ENCODE measurements at regions not wholly inside any gene's neighbourhood (a gene's known extent, or its start where the extent isn't known, plus 50 kb on each side); places are given as distances from the start of the nearest gene placed in this dataset.

DNA sequence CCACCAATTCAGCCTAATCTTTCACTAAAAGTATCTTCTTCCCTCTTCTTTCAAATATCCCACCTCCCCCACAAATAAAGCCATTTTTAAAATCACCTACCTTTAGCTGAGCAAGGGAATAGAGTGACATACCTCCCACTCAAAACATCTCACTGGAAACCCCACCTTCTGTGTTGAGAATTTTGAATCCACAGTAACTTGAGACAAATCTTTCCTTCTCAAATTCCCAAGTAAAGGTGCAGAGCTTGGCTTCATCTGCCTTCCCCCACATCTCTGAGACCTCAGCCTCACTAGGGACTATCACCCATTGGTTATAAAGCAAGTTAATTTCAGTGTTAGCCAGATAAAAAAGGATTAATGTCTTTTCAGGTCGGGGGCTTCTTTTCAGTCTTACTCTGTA is 180.4 kb downstream of the INO80D start:
- no peak for DNase-seq (ENCODE audit: low spot score in 2 of 2)
- WGBS, 2 donors = 79 to 81% methylated on average over 1 of the region's 1 CpG
- intact Hi-C loops (cut with DNase I; ENCODE audit: low total_unique reads) = no loop called here
- TF ChIP-seq, protein P1, sequence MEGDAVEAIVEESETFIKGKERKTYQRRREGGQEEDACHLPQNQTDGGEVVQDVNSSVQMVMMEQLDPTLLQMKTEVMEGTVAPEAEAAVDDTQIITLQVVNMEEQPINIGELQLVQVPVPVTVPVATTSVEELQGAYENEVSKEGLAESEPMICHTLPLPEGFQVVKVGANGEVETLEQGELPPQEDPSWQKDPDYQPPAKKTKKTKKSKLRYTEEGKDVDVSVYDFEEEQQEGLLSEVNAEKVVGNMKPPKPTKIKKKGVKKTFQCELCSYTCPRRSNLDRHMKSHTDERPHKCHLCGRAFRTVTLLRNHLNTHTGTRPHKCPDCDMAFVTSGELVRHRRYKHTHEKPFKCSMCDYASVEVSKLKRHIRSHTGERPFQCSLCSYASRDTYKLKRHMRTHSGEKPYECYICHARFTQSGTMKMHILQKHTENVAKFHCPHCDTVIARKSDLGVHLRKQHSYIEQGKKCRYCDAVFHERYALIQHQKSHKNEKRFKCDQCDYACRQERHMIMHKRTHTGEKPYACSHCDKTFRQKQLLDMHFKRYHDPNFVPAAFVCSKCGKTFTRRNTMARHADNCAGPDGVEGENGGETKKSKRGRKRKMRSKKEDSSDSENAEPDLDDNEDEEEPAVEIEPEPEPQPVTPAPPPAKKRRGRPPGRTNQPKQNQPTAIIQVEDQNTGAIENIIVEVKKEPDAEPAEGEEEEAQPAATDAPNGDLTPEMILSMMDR (IDR thresholded peaks at IDR 0.05) = no peak
- TF ChIP-seq POLR2A (IDR thresholded peaks at IDR 0.05) = no peak
- no peak overlapping the region for H3K4me3 ChIP-seq (ENCODE audit: low read depth, poor library complexity, severe bottlenecking)

DNA sequence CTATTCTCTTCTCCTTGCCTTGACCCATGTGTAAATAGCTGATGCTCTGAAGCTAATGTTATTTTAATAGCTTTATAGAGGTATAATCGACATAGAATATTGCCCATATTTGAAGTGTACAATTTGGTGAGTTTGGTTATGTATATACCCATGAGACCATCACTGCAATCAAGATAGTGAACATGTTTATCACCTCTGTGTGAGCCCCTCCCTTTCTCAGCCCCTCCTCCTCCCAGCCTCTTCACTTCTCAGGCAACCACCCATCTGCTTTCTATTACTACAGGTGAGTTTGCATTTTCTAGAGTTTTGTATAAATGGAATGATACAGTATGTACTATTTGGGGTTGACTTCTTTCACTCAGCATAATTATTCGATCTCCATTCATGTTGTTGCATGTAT is 181.1 kb downstream of the INO80D start:
- intact Hi-C loops (cut with DNase I; ENCODE audit: low total_unique reads) = no loop called here
- TF ChIP-seq POLR2A (IDR thresholded peaks at IDR 0.05) = no peak
- TF ChIP-seq, protein P1 (IDR thresholded peaks at IDR 0.05) = no peak
- WGBS, 2 donors = 86 to 88% methylated on average over 2 of the region's 2 CpGs
- H3K4me3 ChIP-seq (ENCODE audit: low read depth, poor library complexity, severe bottlenecking) = no peak overlapping the region
- DNase-seq (ENCODE audit: low spot score in 2 of 2) = no peak

DNA sequence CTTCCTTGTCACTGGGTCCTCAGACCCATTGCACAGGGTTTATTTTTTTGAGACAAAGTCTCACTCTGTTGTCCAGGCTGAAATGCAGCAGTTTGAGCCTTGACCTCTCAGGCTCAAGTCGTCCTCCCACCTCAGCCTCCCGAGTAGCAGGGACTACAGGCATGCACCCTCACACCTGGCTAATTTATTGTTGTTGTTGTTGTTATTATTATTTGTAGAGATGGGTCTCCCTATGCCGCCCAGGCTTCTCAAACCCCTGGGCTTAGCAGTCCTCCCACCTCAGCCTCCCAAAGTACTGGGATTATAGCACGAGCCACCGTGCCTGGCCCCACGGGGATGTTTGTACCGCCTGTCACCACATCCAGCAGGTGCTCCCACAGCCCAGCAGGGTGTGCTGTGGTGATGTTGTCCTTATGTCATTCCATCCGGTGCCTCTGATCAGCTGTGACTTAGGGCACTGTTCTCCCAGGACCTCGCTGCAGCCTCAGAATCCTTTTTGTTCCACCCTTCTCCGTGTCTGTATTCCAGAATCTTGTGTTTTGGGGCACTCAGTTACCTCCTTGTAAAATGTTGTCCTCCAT is 182.3 kb downstream of the INO80D start:
- WGBS, 2 donors = 73 to 77% methylated on average over 10 of the region's 10 CpGs
- H3K4me3 ChIP-seq (ENCODE audit: low read depth, poor library complexity, severe bottlenecking) = no peak overlapping the region
- peak in 1 of 2 donors; percentile 70 for DNase-seq (ENCODE audit: low spot score in 2 of 2)
- intact Hi-C loops (cut with DNase I; ENCODE audit: low total_unique reads) = no loop called here
- TF ChIP-seq, protein P1 (IDR thresholded peaks at IDR 0.05) = no peak
- TF ChIP-seq POLR2A (IDR thresholded peaks at IDR 0.05) = no peak

DNA sequence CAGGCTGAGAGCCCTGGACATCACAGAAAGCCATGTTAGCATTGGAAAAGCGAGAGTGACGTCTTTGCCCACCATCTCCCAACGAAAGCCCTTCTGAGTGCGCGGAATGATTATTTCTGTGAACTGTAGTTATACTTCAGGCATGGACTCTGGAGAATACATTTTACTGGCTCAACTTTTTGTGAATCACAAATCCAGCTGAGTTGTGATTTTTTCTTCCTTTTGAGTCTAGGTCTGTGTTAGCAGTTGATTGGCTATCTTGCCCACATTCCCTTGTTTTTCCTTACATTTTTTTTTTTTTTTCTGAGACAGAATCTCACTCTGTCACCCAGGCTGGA is 183.1 kb downstream of the INO80D start:
- TF ChIP-seq POLR2A (IDR thresholded peaks at IDR 0.05) = no peak
- TF ChIP-seq, protein P1 (IDR thresholded peaks at IDR 0.05) = no peak
- 60 to 68% methylated on average over 5 of the region's 5 CpGs for WGBS, 2 donors
- intact Hi-C loops (cut with DNase I; ENCODE audit: low total_unique reads) = no loop called here
- DNase-seq (ENCODE audit: low spot score in 2 of 2) = peak in 1 of 2 donors; percentile 50
- no peak overlapping the region for H3K4me3 ChIP-seq (ENCODE audit: low read depth, poor library complexity, severe bottlenecking)

DNA sequence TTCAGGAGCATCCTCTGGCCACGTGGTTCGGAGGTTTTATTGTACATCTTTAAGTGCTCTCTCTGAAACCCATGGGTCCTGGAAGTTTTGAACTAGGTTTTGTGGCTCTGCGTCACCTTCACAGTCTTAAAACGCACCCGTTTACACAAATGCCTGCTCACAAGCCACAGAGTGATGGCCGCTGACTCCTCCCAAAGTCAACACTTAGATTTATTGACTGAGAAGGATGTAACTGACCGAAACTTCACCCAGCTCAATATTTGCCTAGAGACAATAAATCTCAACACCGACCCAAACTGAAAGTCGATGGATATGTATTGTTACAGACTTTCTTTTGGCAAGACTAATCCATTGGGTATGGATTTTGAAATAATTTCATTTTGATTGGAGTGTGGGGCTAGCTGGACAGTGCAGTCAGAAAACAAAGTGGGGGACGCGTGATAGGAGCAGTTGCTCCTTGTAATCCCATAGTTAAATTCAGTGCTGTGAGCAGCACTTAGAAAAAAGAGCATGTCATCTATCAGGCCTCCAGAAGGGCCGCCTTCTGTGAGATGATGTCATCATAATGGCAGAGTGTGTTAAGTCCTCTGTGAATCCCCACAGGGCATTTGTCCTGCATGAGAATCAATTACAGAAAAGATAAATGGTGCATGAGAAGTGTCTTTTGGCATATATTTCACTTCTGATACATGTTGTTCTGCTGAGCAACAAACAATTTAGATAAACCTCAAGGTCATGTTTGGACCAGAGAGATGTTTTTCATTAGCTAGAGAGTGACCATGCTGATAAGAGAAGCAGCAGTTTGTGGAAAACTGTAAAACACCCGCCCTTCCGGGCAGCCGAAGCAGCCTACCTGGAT is 183.7 kb downstream of the INO80D start:
- DNase-seq (ENCODE audit: low spot score in 2 of 2) = no peak
- 78% methylated on average over 15 of the region's 15 CpGs for WGBS, 2 donors
- no peak overlapping the region for H3K4me3 ChIP-seq (ENCODE audit: low read depth, poor library complexity, severe bottlenecking)
- intact Hi-C loops (cut with DNase I; ENCODE audit: low total_unique reads) = no loop called here
- TF ChIP-seq, protein P1 (IDR thresholded peaks at IDR 0.05) = no peak
- no peak for TF ChIP-seq POLR2A (IDR thresholded peaks at IDR 0.05)

All from lower leg skin (tissue), 4 donors.